IMR-90 (cell line): ENCODE measurements at regions not wholly inside any gene's neighbourhood (a gene's known extent, or its start where the extent isn't known, plus 50 kb on each side); places are given as distances from the start of the nearest gene placed in this dataset.

ENCODE experiments used
- ATAC-seq: fragments of 200-7000 bp; cut with Tn5 transposase; 2 replicates; pipeline ENCODE4 v1.9.1; 2020; ENCODE audit warnings: low read depth, mild to moderate bottlenecking, moderate library complexity
- BruUV-seq: library from RNA; stranded (reverse); fragments of 400-500 nt; replicated peaks from 2 replicates; lab custom pipeline; 2021; lab: Mats Ljungman, UMichigan
- CTCF ChIA-PET: fragments of 300-600 bp; formaldehyde crosslinking; extraction: SDS; loops from one replicate; lab custom pipeline; 2021; ENCODE audit warnings: antibody characterized with exemption; lab: Yijun Ruan, JAX
- POLR2A ChIA-PET: fragments of 300-600 bp; sonication (Branson Sonifier 250); formaldehyde crosslinking; loops from one replicate; lab custom pipeline; 2022; ENCODE audit warnings: antibody characterized with exemption; ENCODE audit not compliant: unreplicated experiment; lab: Charles Lee
- DNase-seq: peaks from one replicate; pipeline ENCODE4 v3.0.0; 2013
- H2AFZ ChIP-seq: replicated peaks from 2 replicates; pipeline ENCODE3; 2013; ENCODE audit warnings: low read length, mild to moderate bottlenecking; ENCODE audit not compliant: poor library complexity
- H2AK5ac ChIP-seq: 2 replicates; pipeline ENCODE4 v1.6.1; 2013; ENCODE audit warnings: low read depth, low read length, inconsistent platforms
- H2AK9ac ChIP-seq: replicated peaks from 2 replicates; pipeline ENCODE3; 2013; ENCODE audit warnings: mild to moderate bottlenecking, low read depth, low read length, moderate library complexity; ENCODE audit not compliant: poor library complexity
- H2BK120ac ChIP-seq: 2 replicates; pipeline ENCODE4 v1.6.1; 2013; ENCODE audit warnings: low read depth, low read length, inconsistent platforms
- H2BK15ac ChIP-seq: 3 replicates; pipeline ENCODE4 v1.6.1; 2013; ENCODE audit warnings: low read depth, low read length, inconsistent platforms
- H2BK20ac ChIP-seq: 2 replicates; pipeline ENCODE4 v1.6.1; 2013; ENCODE audit warnings: low read depth, mild to moderate bottlenecking, inconsistent platforms, low read length, moderate library complexity
- H2BK5ac ChIP-seq: 2 replicates; pipeline ENCODE4 v1.6.1; 2013; ENCODE audit warnings: mild to moderate bottlenecking, low read depth, low read length, inconsistent platforms; ENCODE audit not compliant: poor library complexity, severe bottlenecking
- H3K14ac ChIP-seq: replicated peaks from 2 replicates; pipeline ENCODE4 v1.6.1; 2013; ENCODE audit warnings: low read depth, low read length, inconsistent platforms
- H3K18ac ChIP-seq: 2 replicates; pipeline ENCODE4 v1.6.1; 2013; ENCODE audit warnings: low read depth, low read length, control low read depth
- H3K23ac ChIP-seq: 2 replicates; pipeline ENCODE4 v1.6.1; 2013; ENCODE audit warnings: low read depth, low read length, inconsistent platforms
- H3K27ac ChIP-seq: 2 replicates; pipeline ENCODE4 v1.5.1; 2013; ENCODE audit warnings: mild to moderate bottlenecking, control low read depth, low read length; ENCODE audit not compliant: insufficient read depth
- H3K27me3 ChIP-seq: 2 replicates; pipeline ENCODE4 v1.6.1; 2013; ENCODE audit warnings: low read length; ENCODE audit not compliant: control insufficient read depth, insufficient read depth
- H3K36me3 ChIP-seq: 2 replicates; pipeline ENCODE4 v1.6.1; 2013; ENCODE audit warnings: low read length, mixed read lengths; ENCODE audit not compliant: control insufficient read depth, insufficient read depth
- H3K4ac ChIP-seq: 2 replicates; pipeline ENCODE4 v1.6.1; 2013; ENCODE audit warnings: low read depth, low read length, inconsistent platforms
- H3K4me1 ChIP-seq: 2 replicates; pipeline ENCODE4 v1.6.1; 2013; ENCODE audit warnings: low read length, mixed read lengths; ENCODE audit not compliant: control insufficient read depth, insufficient read depth
- H3K4me2 ChIP-seq: 2 replicates; pipeline ENCODE4 v1.6.1; 2013; ENCODE audit warnings: low read depth, mild to moderate bottlenecking, control low read depth, low read length, moderate library complexity
- H3K4me3 ChIP-seq: 2 replicates; pipeline ENCODE4 v1.5.1; 2013; ENCODE audit warnings: low read depth, mild to moderate bottlenecking, control low read depth, low read length, moderate library complexity; ENCODE audit not compliant: insufficient read depth
- H3K56ac ChIP-seq: 2 replicates; pipeline ENCODE4 v1.6.1; 2013; ENCODE audit warnings: low read length, inconsistent platforms; ENCODE audit not compliant: insufficient read depth; ENCODE audit errors: extremely low read depth
- H3K79me1 ChIP-seq, 2 experiments: 2 replicates each; pipeline ENCODE4 v1.6.1; 2013; ENCODE audit warnings: low read length in 2 of 2, inconsistent platforms in 1 of 2, low read depth in 1 of 2
- H3K9ac ChIP-seq: 2 replicates; pipeline ENCODE4 v1.6.1; 2013; ENCODE audit warnings: low read depth, low read length, control low read depth
- H3K9me1 ChIP-seq: 2 replicates; pipeline ENCODE4 v1.6.1; 2013; ENCODE audit warnings: low read length, inconsistent platforms; ENCODE audit not compliant: insufficient read depth
- H3K9me3 ChIP-seq: 2 replicates; pipeline ENCODE4 v1.6.1; 2013; ENCODE audit warnings: low read length; ENCODE audit not compliant: control insufficient read depth, insufficient read depth
- H4K20me1 ChIP-seq: 2 replicates; pipeline ENCODE4 v1.6.1; 2013; ENCODE audit warnings: low read length, inconsistent platforms; ENCODE audit not compliant: insufficient read depth
- H4K5ac ChIP-seq: 2 replicates; pipeline ENCODE4 v1.6.1; 2013; ENCODE audit warnings: mild to moderate bottlenecking, low read depth, low read length, control low read depth
- H4K8ac ChIP-seq, 2 experiments: 2 replicates each; pipeline ENCODE4 v1.6.1; 2013; ENCODE audit warnings: low read depth in 2 of 2, low read length in 2 of 2, control low read depth in 1 of 2, inconsistent platforms in 1 of 2
- H4K91ac ChIP-seq: 2 replicates; pipeline ENCODE4 v1.6.1; 2013; ENCODE audit warnings: low read depth, low read length, inconsistent platforms; ENCODE audit not compliant: insufficient read depth
- CHD1 ChIP-seq: IDR thresholded peaks from 2 replicates; pipeline ENCODE4 v1.6.1; 2012; ENCODE audit warnings: low read depth, low read length, improper control_type of control experiment
- WGBS, 2 experiments: methylation state at CpG; one replicate each; pipeline versions ENCODE4 v1.1.5 to v1.1.7; 2013; ENCODE audit warnings: missing lambda C conversion rate in 2 of 2; ENCODE audit not compliant: insufficient read length in 1 of 2; ENCODE audit errors: extremely low coverage in 2 of 2; 5-methylcytosine and 5-hydroxymethylcytosine counted together
- dilution Hi-C: fragments of 300-500 bp; cut with HindIII; formaldehyde crosslinking; loops from one replicate; pipeline ENCODE4 v1.14.3; 2018; ENCODE audit warnings: low sequenced_read_pairs; ENCODE audit not compliant: unreplicated experiment
- in situ Hi-C: fragments of 300-500 bp; cut with MboI; formaldehyde crosslinking; loops from 3 replicates; pipeline ENCODE4 v1.14.3; 2019; ENCODE audit warnings: low sequenced_read_pairs, inconsistent platforms, mixed read lengths
- intact Hi-C: fragments of 100-400 bp; cut with micrococcal nuclease; formaldehyde crosslinking; loops from 2 replicates; pipeline ENCODE4 v1.10.0; 2022

DNA sequence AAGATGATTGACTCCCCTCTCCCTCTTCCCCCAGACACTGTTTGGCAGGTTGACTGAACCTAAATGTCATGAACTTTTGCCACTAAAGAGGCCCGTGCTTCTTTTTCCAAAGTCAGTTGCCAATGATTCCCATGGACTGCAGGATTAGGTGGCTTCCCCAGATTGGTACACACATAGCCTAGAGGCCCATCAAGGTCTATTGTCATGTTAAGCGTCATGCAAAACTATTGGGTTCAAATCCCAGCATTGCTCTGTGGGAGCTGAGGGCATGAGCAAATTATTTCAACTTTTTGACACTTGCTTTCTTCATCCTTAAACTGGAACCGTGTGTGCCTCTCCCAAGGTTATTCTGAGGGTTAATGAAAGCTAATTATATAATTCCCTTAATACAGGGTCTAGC lies 430.2 kb upstream of the TBX3 start:
- no peak overlapping the region for H2BK120ac ChIP-seq
- no CpG with 5 or more reads among the region's 3 CpGs for WGBS, 2 experiments
- no peak overlapping the region for H3K4ac ChIP-seq
- ATAC-seq: no peak
- no peak overlapping the region for H2AK5ac ChIP-seq
- H3K4me1 ChIP-seq: no peaks in the 10 kb centered on the region
- no peak overlapping the region; the same call in 2 of the 3 replicates for H2BK15ac ChIP-seq
- no peak overlapping the region for H2AFZ ChIP-seq
- dilution Hi-C loops (no loop called here), intact Hi-C loops (no loop called here), in situ Hi-C loops (no loop called here)
- H3K4me3 ChIP-seq: no peak overlapping the region
- H3K36me3 ChIP-seq: no peaks in the 10 kb centered on the region
- H3K79me1 ChIP-seq: no peaks in the 10 kb centered on the region
- H3K56ac ChIP-seq: no peak overlapping the region
- CTCF ChIA-PET: no interaction called here
- no peak overlapping the region for H3K18ac ChIP-seq
- H4K91ac ChIP-seq: no peak overlapping the region
- no peaks in the 10 kb centered on the region for H3K9me3 ChIP-seq
- H3K9ac ChIP-seq: no peak overlapping the region
- no peak overlapping the region for H2AK9ac ChIP-seq
- H2BK20ac ChIP-seq: no peak overlapping the region
- H4K8ac ChIP-seq: no peak overlapping the region
- no peak overlapping the region for H3K27ac ChIP-seq
- no peak overlapping the region for H3K23ac ChIP-seq
- no peaks in the 10 kb centered on the region for H3K27me3 ChIP-seq
- no TSS peak for BruUV-seq
- H4K20me1 ChIP-seq: no peaks in the 10 kb centered on the region
- no peak for DNase-seq
- H3K9me1 ChIP-seq: no peaks in the 10 kb centered on the region
- no peak overlapping the region for H4K5ac ChIP-seq
- no peak overlapping the region for H3K4me2 ChIP-seq
- no peak overlapping the region for H3K14ac ChIP-seq
- TF ChIP-seq CHD1: no peak
- no peak overlapping the region for H2BK5ac ChIP-seq
- POLR2A ChIA-PET: no interaction called here
